Glutamatergic neuron (in vitro differentiated cells): ENCODE measurements at regions not wholly inside any gene's neighbourhood (a gene's known extent, or its start where the extent isn't known, plus 50 kb on each side); places are given as distances from the start of the nearest gene placed in this dataset.
"Not testable (repeated sequence)": the region's sequence is repeated elsewhere in the genome, so short reads cannot be mapped to it uniquely, and the experiment has no call there.

Source experiments
- DNase-seq: peaks from one replicate; pipeline ENCODE4 v3.0.0; 2022
- H3K27ac Mint-ChIP-seq: one replicate; pipeline ENCODE4 v1.8.0; 2020; ENCODE audit warnings: mild to moderate bottlenecking, mixed read lengths, inconsistent platforms; ENCODE audit not compliant: unreplicated experiment
- H3K27me3 Mint-ChIP-seq: one replicate; pipeline ENCODE4 v1.8.0; 2020; ENCODE audit warnings: mild to moderate bottlenecking, moderate library complexity, mixed read lengths, inconsistent platforms; ENCODE audit not compliant: unreplicated experiment
- H3K36me3 Mint-ChIP-seq: one replicate; pipeline ENCODE4 v1.8.0; 2020; ENCODE audit warnings: mild to moderate bottlenecking, mixed read lengths, inconsistent platforms; ENCODE audit not compliant: unreplicated experiment
- H3K4me1 Mint-ChIP-seq: one replicate; pipeline ENCODE4 v1.8.0; 2020; ENCODE audit warnings: mild to moderate bottlenecking, low read depth, mixed read lengths, inconsistent platforms; ENCODE audit not compliant: unreplicated experiment
- H3K4me3 Mint-ChIP-seq: one replicate; pipeline ENCODE4 v1.8.0; 2020; ENCODE audit warnings: mild to moderate bottlenecking, mixed read lengths, inconsistent platforms; ENCODE audit not compliant: unreplicated experiment
- H3K9me3 Mint-ChIP-seq: one replicate; pipeline ENCODE4 v1.8.0; 2020; ENCODE audit warnings: mild to moderate bottlenecking, moderate library complexity, mixed read lengths, inconsistent platforms; ENCODE audit not compliant: unreplicated experiment
- TF ChIP-seq, protein P1 (sequence below): fragments of 200-600 bp; sonication (generic); IDR thresholded peaks from one replicate; pipeline ENCODE4 v1.5.0; 2021; ENCODE audit not compliant: partially characterized antibody, unreplicated experiment

DNA sequence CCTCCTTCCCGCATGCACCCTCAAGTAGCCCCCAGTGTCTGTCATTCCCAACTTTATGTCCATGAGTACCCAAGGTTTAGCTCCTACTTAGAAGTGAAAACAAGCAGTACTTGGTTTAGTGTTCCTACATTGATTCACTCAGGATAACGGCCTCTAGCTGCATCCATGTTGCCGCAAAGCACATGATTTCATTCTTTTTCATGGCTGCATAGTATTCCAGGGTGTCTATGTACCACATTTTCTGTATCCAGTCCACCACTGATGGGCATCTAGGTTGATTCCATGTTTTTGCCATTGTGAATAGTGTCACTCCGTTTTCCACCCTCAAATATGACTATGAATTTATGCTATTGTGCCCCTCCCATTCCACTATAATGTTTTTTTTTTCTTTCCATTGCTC, 130.5 kb upstream of the MXRA5 start:
- no peak overlapping the region for H3K4me3 Mint-ChIP-seq
- no peaks in the 10 kb centered on the region for H3K9me3 Mint-ChIP-seq
- H3K27ac Mint-ChIP-seq: no peak overlapping the region
- no peaks in the 10 kb centered on the region for H3K27me3 Mint-ChIP-seq
- DNase-seq: no peak
- H3K36me3 Mint-ChIP-seq: no peaks in the 10 kb centered on the region
- TF ChIP-seq, protein P1, sequence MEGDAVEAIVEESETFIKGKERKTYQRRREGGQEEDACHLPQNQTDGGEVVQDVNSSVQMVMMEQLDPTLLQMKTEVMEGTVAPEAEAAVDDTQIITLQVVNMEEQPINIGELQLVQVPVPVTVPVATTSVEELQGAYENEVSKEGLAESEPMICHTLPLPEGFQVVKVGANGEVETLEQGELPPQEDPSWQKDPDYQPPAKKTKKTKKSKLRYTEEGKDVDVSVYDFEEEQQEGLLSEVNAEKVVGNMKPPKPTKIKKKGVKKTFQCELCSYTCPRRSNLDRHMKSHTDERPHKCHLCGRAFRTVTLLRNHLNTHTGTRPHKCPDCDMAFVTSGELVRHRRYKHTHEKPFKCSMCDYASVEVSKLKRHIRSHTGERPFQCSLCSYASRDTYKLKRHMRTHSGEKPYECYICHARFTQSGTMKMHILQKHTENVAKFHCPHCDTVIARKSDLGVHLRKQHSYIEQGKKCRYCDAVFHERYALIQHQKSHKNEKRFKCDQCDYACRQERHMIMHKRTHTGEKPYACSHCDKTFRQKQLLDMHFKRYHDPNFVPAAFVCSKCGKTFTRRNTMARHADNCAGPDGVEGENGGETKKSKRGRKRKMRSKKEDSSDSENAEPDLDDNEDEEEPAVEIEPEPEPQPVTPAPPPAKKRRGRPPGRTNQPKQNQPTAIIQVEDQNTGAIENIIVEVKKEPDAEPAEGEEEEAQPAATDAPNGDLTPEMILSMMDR: no peak
- no peaks in the 10 kb centered on the region for H3K4me1 Mint-ChIP-seq

GRCh38 chrX:3470211-3470679, 123.8 kb upstream of the MXRA5 start:
- H3K36me3 Mint-ChIP-seq, H3K4me3 Mint-ChIP-seq, H3K9me3 Mint-ChIP-seq, H3K4me1 Mint-ChIP-seq, H3K27ac Mint-ChIP-seq, H3K27me3 Mint-ChIP-seq, DNase-seq: not testable (repeated sequence)

- H3K4me3 Mint-ChIP-seq: no peak overlapping the region
- TF ChIP-seq, protein P1: no peak
These were observed 121.6 kb upstream of the MXRA5 start for GRCh38 chrX:3468031-3468430.

GRCh38 chrX:3465017-3465416, 118.6 kb upstream of the MXRA5 start:
- Mint-ChIP-seq H3K36me3 (no peaks in the 10 kb centered on the region), H3K4me3 (no peak overlapping the region), H3K9me3 (no peaks in the 10 kb centered on the region), H3K27me3 (no peaks in the 10 kb centered on the region), H3K27ac (no peak overlapping the region), H3K4me1 (no peaks in the 10 kb centered on the region)
- no peak for DNase-seq
- TF ChIP-seq, protein P1: no peak

More at GRCh38 chrX:3468031-3468430, 121.6 kb upstream of the MXRA5 start:
- Mint-ChIP-seq H3K27ac (no peak overlapping the region), H3K36me3 (no peaks in the 10 kb centered on the region), H3K27me3 (no peaks in the 10 kb centered on the region), H3K4me1 (no peaks in the 10 kb centered on the region), H3K9me3 (no peaks in the 10 kb centered on the region)
- no peak for DNase-seq

DNA sequence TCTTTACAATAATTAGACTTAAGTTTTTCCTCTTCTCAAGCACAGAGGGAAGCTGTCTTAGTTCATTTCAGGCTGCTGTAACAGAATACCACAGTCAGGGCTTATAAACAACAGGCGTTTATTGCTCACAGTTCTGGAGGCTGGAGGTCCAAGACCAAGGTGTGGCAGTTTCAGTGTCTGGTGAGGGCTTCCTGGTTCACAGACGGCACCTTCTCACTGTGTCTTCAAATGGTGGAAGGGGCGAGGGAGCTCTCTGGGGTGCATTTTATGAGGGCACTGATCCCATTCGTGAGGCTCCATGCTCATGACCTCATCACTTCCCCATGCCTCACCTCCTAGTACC, 115.7 kb upstream of the MXRA5 start:
- Mint-ChIP-seq H3K4me3 (no peak overlapping the region), H3K36me3 (no peaks in the 10 kb centered on the region), H3K4me1 (no peaks in the 10 kb centered on the region), H3K27ac (no peak overlapping the region), H3K9me3 (no peaks in the 10 kb centered on the region), H3K27me3 (no peaks in the 10 kb centered on the region)
- TF ChIP-seq, protein P1: no peak
- DNase-seq: no peak
